Transverse colon (tissue), 4 donors: ENCODE measurements at regions not wholly inside any gene's neighbourhood (a gene's known extent, or its start where the extent isn't known, plus 50 kb on each side); places are given as distances from the start of the nearest gene placed in this dataset.

ENCODE experiments used
- DNase-seq: peaks from one replicate; pipeline ENCODE4 v3.0.0-alpha.2; 2019
- H3K27ac ChIP-seq, 4 donors: fragments of 200-600 bp; sonication (generic); 2 replicates each; pipeline ENCODE4 v1.5.1; 2016 to 2018; ENCODE audit warnings: inconsistent platforms in 4 of 4
- H3K27me3 ChIP-seq: fragments of 200-600 bp; sonication (generic); 2 replicates; pipeline ENCODE4 v1.5.1; 2017; ENCODE audit warnings: inconsistent platforms
- H3K36me3 ChIP-seq, 4 donors: fragments of 200-600 bp; sonication (generic); 2 replicates each; pipeline ENCODE4 v1.5.1; 2017 to 2019; ENCODE audit warnings: inconsistent platforms in 4 of 4
- H3K4me1 ChIP-seq, 4 donors: fragments of 200-600 bp; sonication (generic); 2 replicates each; pipeline ENCODE4 v1.5.1; 2017 to 2020; ENCODE audit warnings: inconsistent platforms in 4 of 4
- H3K4me3 ChIP-seq, 4 donors: fragments of 200-600 bp; sonication (generic); 1 replicate in 1 of 4; 2 replicates in 3 of 4; pipeline versions ENCODE4 v1.5.1 to v1.6.1; 2017 to 2019; ENCODE audit warnings: inconsistent platforms in 4 of 4
- H3K9me3 ChIP-seq, 2 donors: fragments of 200-600 bp; sonication (generic); 2 replicates each; pipeline ENCODE4 v1.5.1; 2017 to 2019; ENCODE audit warnings: inconsistent platforms in 2 of 2
- EP300 ChIP-seq: sonication (generic); formaldehyde crosslinking; IDR thresholded peaks from one replicate; pipeline ENCODE4 v1.6.1; 2017; ENCODE audit warnings: antibody characterized with exemption, low read depth
- POLR2A ChIP-seq: fragments of 450-650 bp; IDR thresholded peaks from one replicate; pipeline ENCODE4 v1.6.1; 2016; ENCODE audit warnings: antibody characterized with exemption, mild to moderate bottlenecking, moderate library complexity
- POLR2AphosphoS5 ChIP-seq, 3 donors: sonication (generic); formaldehyde crosslinking; IDR thresholded peaks; one replicate each; pipeline ENCODE4 v1.6.1; 2016; ENCODE audit warnings: antibody characterized with exemption in 3 of 3
- WGBS, 2 donors: methylation state at CpG; one replicate each; pipeline ENCODE4 v1.1.5; 2018; ENCODE audit warnings: low coverage in 1 of 2; 5-methylcytosine and 5-hydroxymethylcytosine counted together
- in situ Hi-C, 4 donors: fragments of 200-750 bp; cut with MboI; loops; one replicate each; pipeline versions ENCODE4 v1.15.0 to v1.15.1; 2017; ENCODE audit warnings: low sequenced_read_pairs in 3 of 4, low pct_ligation_motif_present in 1 of 4, low pct_unique_long_range_greater_than_20kb in 1 of 4
- intact Hi-C: fragments of 100-400 bp; cut with DNase I; formaldehyde crosslinking; loops from one replicate; pipeline ENCODE4 v1.15.1; 2023; ENCODE audit warnings: low total_unique reads
- TF ChIP-seq, protein P1 (sequence below), 5 experiments: fragments of 200-600 bp in 3 of 5; fragments of 450-650 bp in 2 of 5; sonication (generic) in 3 of 5; IDR thresholded peaks; 1 replicate in 2 of 5; 2 replicates in 3 of 5; pipeline ENCODE4 v1.5.1; 2016 to 2017; ENCODE audit warnings: antibody characterized with exemption in 5 of 5, inconsistent platforms in 3 of 5, mild to moderate bottlenecking in 2 of 5, moderate library complexity in 1 of 5

DNA sequence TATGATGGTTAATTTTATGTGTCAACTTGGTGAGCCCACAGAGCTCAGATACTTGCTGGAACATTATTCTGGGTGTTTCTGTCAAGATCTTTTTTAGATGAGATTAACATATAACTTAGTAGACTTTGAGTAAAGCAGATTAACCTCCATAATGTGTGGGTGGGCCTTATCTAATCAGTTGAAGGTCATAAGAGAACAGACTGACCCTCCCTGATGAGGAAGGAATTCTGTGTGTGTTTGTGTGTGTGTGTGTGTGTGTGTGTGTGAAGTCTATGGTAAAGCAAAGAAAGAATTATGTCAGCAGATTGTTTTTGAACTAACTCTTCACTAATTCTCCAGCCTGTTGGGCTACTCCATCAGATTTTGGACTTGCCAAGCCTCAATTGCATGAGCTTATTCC lies 232.2 kb upstream of the MEX3C start:
- Histone ChIP-seq H3K27me3 (no peaks in the 10 kb centered on the region), H3K27ac (no peak overlapping the region), H3K4me3 (no peak overlapping the region), H3K4me1 (no peaks in the 10 kb centered on the region), H3K36me3 (no peaks in the 10 kb centered on the region), H3K9me3 (no peaks in the 10 kb centered on the region)
- intact Hi-C loops: no loop called here
- TF ChIP-seq POLR2AphosphoS5 (IDR thresholded peaks at IDR 0.05) (no peak), POLR2A (no peak), EP300 (no peak)
- TF ChIP-seq, protein P1, sequence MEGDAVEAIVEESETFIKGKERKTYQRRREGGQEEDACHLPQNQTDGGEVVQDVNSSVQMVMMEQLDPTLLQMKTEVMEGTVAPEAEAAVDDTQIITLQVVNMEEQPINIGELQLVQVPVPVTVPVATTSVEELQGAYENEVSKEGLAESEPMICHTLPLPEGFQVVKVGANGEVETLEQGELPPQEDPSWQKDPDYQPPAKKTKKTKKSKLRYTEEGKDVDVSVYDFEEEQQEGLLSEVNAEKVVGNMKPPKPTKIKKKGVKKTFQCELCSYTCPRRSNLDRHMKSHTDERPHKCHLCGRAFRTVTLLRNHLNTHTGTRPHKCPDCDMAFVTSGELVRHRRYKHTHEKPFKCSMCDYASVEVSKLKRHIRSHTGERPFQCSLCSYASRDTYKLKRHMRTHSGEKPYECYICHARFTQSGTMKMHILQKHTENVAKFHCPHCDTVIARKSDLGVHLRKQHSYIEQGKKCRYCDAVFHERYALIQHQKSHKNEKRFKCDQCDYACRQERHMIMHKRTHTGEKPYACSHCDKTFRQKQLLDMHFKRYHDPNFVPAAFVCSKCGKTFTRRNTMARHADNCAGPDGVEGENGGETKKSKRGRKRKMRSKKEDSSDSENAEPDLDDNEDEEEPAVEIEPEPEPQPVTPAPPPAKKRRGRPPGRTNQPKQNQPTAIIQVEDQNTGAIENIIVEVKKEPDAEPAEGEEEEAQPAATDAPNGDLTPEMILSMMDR (IDR thresholded peaks at IDR 0.05): no peak
- no peak for DNase-seq
- in situ Hi-C loops: no loop called here

DNA sequence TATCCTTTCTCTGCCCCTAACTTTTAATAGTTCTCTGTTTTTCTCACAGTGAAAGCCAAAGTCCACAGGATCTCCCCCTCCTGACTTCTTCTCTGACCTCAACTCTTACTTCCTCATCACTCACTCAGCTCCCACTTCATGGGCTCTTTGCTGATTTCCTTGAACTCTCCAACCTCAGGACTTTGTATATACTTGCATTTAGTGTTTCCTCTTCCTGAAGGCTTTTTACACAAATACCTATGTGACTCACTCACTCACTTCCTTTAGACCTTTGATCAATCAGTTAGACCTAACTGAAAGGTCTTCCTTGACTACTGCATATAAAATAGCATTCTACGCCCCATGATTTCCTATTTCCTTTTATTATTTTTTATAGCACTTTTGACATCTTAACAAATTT lies 233.1 kb upstream of the MEX3C start:
- H3K27ac ChIP-seq: no peak overlapping the region
- TF ChIP-seq EP300: no peak
- TF ChIP-seq, protein P1 (IDR thresholded peaks at IDR 0.05): no peak
- TF ChIP-seq POLR2AphosphoS5 (IDR thresholded peaks at IDR 0.05): no peak
- TF ChIP-seq POLR2A: no peak
- H3K4me3 ChIP-seq: no peak overlapping the region
- 62 to 86% methylated on average over 1 of the region's 1 CpG for WGBS, 2 donors
- H3K4me1 ChIP-seq: no peaks in the 10 kb centered on the region
- H3K9me3 ChIP-seq: no peaks in the 10 kb centered on the region
- DNase-seq: no peak
- in situ Hi-C loops: no loop called here
- H3K36me3 ChIP-seq: no peaks in the 10 kb centered on the region
- intact Hi-C loops: no loop called here
- no peaks in the 10 kb centered on the region for H3K27me3 ChIP-seq

DNA sequence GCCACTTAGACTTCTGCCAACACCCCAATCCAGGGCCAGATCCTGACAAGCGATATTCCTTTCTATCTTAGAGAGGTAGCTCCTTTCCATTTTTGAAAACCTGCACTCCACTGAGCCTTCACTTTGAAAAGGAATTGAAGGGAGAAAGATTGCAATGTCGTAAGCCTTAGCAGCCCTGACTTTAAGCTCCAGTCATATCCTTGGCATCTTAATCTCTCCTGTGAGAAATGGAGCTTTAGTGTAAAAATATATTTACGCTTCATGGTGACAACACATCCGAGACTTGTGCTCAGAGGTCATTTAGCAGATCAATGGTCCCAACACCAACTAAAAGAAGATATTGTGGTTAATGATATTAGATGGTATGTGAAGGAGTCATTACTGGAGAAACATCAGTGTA lies 235.8 kb upstream of the MEX3C start:
- DNase-seq: no peak
- Histone ChIP-seq H3K27ac (no peak overlapping the region), H3K9me3 (no peaks in the 10 kb centered on the region), H3K4me3 (no peak overlapping the region), H3K36me3 (no peaks in the 10 kb centered on the region), H3K4me1 (no peaks in the 10 kb centered on the region), H3K27me3 (no peaks in the 10 kb centered on the region)
- in situ Hi-C loops (no loop called here), intact Hi-C loops (no loop called here)
- WGBS, 2 donors: 79 to 87% methylated on average over 2 to 4 of the region's 4 CpGs
- no peak for TF ChIP-seq EP300
- no peak for TF ChIP-seq POLR2AphosphoS5 (IDR thresholded peaks at IDR 0.05)
- no peak for TF ChIP-seq POLR2A
- TF ChIP-seq, protein P1 (IDR thresholded peaks at IDR 0.05): no peak

DNA sequence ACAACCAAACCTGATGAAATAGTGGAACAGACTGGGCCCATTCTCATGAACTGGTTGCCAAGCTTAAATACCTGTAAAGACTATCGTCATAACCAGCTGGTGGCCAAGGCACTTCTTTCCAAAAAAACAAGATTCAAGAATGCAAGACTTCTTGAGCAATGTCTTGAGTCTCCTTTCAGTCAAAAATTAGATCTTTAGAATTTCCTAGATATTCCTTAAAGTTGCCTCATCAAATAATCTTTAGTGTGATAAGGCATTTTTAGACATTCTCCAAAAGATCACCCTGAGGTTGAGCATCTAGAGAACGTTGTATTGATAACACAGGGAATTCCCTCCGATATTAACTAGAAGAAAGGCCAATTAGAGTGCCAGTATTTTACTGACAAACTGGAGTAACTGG lies 236.4 kb upstream of the MEX3C start:
- Histone ChIP-seq H3K4me1 (no peaks in the 10 kb centered on the region), H3K27ac (no peak overlapping the region), H3K9me3 (no peaks in the 10 kb centered on the region), H3K4me3 (no peak overlapping the region), H3K27me3 (no peaks in the 10 kb centered on the region), H3K36me3 (no peaks in the 10 kb centered on the region)
- WGBS, 2 donors: 74 to 80% methylated on average over 3 of the region's 3 CpGs
- intact Hi-C loops (no loop called here), in situ Hi-C loops (no loop called here)
- DNase-seq: no peak
- no peak for TF ChIP-seq EP300
- TF ChIP-seq POLR2A: no peak
- TF ChIP-seq, protein P1 (IDR thresholded peaks at IDR 0.05): no peak
- TF ChIP-seq POLR2AphosphoS5 (IDR thresholded peaks at IDR 0.05): no peak
